IMR-90 (cell line): ENCODE measurements at regions not wholly inside any gene's neighbourhood (a gene's known extent, or its start where the extent isn't known, plus 50 kb on each side); places are given as distances from the start of the nearest gene placed in this dataset.

Source experiments
- CEBPB ChIP-seq: IDR thresholded peaks from 2 replicates; pipeline ENCODE4 v1.6.1; 2012; ENCODE audit warnings: low read depth, low read length, improper control_type of control experiment
- MAFK ChIP-seq: IDR thresholded peaks from 2 replicates; pipeline ENCODE4 v1.6.1; 2012; ENCODE audit warnings: low read depth, low read length, improper control_type of control experiment
- MAZ ChIP-seq: IDR thresholded peaks from 2 replicates; pipeline ENCODE4 v1.6.1; 2012; ENCODE audit warnings: low read depth, mild to moderate bottlenecking, low read length, improper control_type of control experiment, moderate library complexity, borderline replicate concordance
- POLR2A ChIP-seq: IDR thresholded peaks from 2 replicates; pipeline ENCODE4 v1.6.1; 2012; ENCODE audit warnings: mild to moderate bottlenecking, low read depth, low read length
- RFX5 ChIP-seq: IDR thresholded peaks from 2 replicates; pipeline ENCODE4 v1.8.0; 2012; ENCODE audit warnings: low read depth, mild to moderate bottlenecking, low read length, moderate library complexity
- USF2 ChIP-seq: fragments of 150-350 bp; IDR thresholded peaks from 2 replicates; pipeline ENCODE4 v1.6.1; 2017; ENCODE audit warnings: mild to moderate bottlenecking, antibody characterized with exemption, low read length, low read depth
- TF ChIP-seq, protein P1 (sequence below): conservative IDR thresholded peaks from 2 replicates; pipeline ENCODE4 v1.5.1; 2012; ENCODE audit warnings: mild to moderate bottlenecking, low read depth, low read length, improper control_type of control experiment

DNA sequence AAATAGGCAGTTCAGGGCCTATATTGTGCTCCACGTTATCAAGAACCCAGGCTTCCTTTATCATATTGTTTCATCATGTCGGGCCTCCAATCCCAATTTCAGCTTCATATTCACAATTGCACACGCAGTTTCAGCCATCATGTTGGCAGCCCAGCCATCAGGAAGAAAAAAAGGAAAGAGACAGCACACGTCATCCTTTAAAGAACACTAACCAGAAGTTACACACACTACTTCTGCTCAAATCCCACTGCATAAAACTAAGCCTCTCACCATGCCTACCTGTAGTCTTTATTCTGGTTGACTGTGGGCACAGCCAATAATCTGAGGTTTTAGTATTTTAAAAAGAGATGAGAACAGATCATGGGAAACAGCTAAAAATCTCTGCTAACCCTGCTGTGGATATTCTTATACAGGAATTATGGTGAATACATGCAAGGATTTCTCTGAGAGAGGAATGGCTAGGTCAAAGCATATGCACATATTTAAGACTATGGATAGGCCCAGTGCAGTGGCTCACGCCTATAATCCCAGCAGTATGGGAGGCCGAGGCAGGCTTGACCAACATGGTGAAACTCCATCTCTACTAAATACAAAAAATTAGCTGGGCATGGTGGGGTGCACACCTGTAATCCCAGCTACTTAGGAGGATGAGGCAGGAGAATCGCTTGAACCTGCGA is 534.4 kb downstream of the ETV1 start:
- TF ChIP-seq, protein P1, sequence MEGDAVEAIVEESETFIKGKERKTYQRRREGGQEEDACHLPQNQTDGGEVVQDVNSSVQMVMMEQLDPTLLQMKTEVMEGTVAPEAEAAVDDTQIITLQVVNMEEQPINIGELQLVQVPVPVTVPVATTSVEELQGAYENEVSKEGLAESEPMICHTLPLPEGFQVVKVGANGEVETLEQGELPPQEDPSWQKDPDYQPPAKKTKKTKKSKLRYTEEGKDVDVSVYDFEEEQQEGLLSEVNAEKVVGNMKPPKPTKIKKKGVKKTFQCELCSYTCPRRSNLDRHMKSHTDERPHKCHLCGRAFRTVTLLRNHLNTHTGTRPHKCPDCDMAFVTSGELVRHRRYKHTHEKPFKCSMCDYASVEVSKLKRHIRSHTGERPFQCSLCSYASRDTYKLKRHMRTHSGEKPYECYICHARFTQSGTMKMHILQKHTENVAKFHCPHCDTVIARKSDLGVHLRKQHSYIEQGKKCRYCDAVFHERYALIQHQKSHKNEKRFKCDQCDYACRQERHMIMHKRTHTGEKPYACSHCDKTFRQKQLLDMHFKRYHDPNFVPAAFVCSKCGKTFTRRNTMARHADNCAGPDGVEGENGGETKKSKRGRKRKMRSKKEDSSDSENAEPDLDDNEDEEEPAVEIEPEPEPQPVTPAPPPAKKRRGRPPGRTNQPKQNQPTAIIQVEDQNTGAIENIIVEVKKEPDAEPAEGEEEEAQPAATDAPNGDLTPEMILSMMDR, result no peak
- TF ChIP-seq USF2 (no peak), CEBPB (no peak), POLR2A (no peak), MAZ (no peak), RFX5 (no peak), MAFK (no peak)
